Body of pancreas (tissue), 4 donors: ENCODE measurements at regions not wholly inside any gene's neighbourhood (a gene's known extent, or its start where the extent isn't known, plus 50 kb on each side); places are given as distances from the start of the nearest gene placed in this dataset.

ENCODE experiments used
- CTCF ChIP-seq, 7 experiments: fragments of 450-650 bp in 4 of 7; fragments of 200-600 bp in 3 of 7; sonication (generic) in 3 of 7; IDR thresholded peaks; one replicate each; pipeline ENCODE4 v1.5.1; 2016 to 2019; ENCODE audit warnings: antibody characterized with exemption in 7 of 7
- POLR2A ChIP-seq, 3 donors: fragments of 450-650 bp; IDR thresholded peaks; one replicate each; pipeline ENCODE4 v1.6.1; 2016; ENCODE audit warnings: antibody characterized with exemption in 3 of 3, mild to moderate bottlenecking in 2 of 3

- no peak for TF ChIP-seq POLR2A (IDR thresholded peaks at IDR 0.05)
- TF ChIP-seq CTCF (IDR thresholded peaks at IDR 0.05): no peak
These were observed 289.6 kb downstream of the RPS6KC1 start for GRCh38 chr1:213340593-213340992.
